Memory B cell (primary cell): ENCODE measurements at regions not wholly inside any gene's neighbourhood (a gene's known extent, or its start where the extent isn't known, plus 50 kb on each side); places are given as distances from the start of the nearest gene placed in this dataset.
"Not testable (repeated sequence)": the region's sequence is repeated elsewhere in the genome, so short reads cannot be mapped to it uniquely, and the experiment has no call there.

ENCODE experiments used
- ATAC-seq: fragments of 150-1000 bp; cut with Tn5 transposase; 2 replicates; pipeline ENCODE4 v1.10.0; 2021; ENCODE audit warnings: low read depth, mild to moderate bottlenecking, moderate library complexity
- DNase-seq, 2 donors: peaks; one replicate each; pipeline ENCODE4 v3.0.0; 2022; ENCODE audit warnings: low spot score in 2 of 2
- H3K27ac Mint-ChIP-seq: one replicate; pipeline ENCODE4 v1.8.0; 2022; ENCODE audit warnings: mild to moderate bottlenecking, moderate library complexity, mixed read lengths
- H3K27me3 Mint-ChIP-seq: one replicate; pipeline ENCODE4 v1.8.0; 2022; ENCODE audit warnings: mixed read lengths
- H3K36me3 Mint-ChIP-seq: one replicate; pipeline ENCODE4 v1.8.0; 2022; ENCODE audit warnings: mild to moderate bottlenecking, mixed read lengths
- H3K4me1 Mint-ChIP-seq: one replicate; pipeline ENCODE4 v1.8.0; 2022; ENCODE audit warnings: mixed read lengths
- H3K4me3 Mint-ChIP-seq: one replicate; pipeline ENCODE4 v1.8.0; 2022; ENCODE audit warnings: mild to moderate bottlenecking, moderate library complexity, mixed read lengths
- H3K9me3 Mint-ChIP-seq: one replicate; pipeline ENCODE4 v1.8.0; 2022; ENCODE audit warnings: mixed read lengths

DNA sequence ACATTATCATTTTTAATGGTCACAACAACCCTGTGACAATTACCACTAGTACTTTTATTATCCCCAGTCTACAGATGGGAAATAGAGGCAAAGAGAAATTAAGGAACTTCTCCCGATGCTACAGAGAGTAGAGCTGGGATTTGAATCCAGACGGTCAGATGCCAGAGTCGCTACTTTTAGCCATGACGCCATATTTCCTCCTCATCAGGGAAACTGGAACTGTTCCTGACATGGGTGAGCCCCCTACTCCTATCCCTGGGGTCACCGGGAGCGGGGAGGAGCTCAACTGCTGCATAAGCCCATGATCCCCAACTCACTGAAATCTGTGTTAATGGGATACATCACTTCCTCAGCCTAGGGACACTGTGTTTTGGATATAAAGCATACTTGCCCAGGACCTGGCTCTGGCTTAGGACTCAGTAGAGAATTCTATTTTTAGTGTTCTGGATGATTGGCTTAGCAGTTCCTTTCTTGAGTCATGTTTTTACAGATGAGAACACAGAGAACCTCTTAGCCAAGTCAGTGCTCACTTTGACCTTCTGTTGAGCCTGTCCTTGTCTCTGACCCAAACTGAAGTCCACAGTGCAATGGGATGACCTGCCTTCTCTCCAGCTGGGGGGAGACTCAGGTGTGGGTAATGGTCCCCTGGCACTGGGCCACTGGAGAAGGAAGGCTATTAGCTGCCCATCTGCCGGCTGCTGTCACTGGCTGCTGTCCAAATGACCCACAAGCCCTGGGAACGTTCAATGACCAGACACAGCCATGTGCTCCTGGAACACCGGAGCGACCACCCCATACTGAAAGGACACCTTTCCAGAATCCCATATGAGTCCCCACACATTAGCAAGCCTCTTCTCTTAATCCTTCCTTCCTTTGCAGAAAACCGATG is 90.8 kb upstream of the SHISA3 start:
- Mint-ChIP-seq H3K27ac (no peak overlapping the region), H3K4me1 (no peaks in the 10 kb centered on the region), H3K36me3 (no peaks in the 10 kb centered on the region), H3K9me3 (peaks cover 1% of the 10 kb centered on the region), H3K27me3 (peaks cover 10% of the 10 kb centered on the region), H3K4me3 (no peak overlapping the region)
- ATAC-seq (no peak), DNase-seq (no peak)

DNA sequence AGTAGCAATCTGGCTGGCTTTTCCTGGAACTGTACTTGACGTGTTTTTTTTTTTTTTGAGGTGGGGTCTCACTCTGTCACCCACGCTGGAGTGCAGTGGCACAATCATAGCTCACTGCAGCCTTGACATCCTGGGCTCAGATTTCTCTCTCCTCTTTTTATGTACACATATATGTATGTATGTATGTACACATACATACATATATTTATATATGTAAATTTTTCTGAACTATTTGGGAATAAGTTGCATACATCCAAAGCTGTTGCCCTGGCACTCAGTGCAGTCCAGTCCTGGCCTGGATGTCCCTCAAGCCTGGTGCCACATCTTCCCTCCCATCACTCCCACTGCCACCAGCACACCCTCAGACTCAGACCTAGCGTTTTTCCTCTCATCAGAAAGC is 89.0 kb upstream of the SHISA3 start:
- no peak for ATAC-seq
- DNase-seq: no peak
- Mint-ChIP-seq H3K27ac (no peak overlapping the region), H3K4me3 (no peak overlapping the region), H3K4me1 (no peaks in the 10 kb centered on the region), H3K9me3 (peaks cover 1% of the 10 kb centered on the region), H3K36me3 (no peaks in the 10 kb centered on the region), H3K27me3 (peaks cover 9% of the 10 kb centered on the region)

DNA sequence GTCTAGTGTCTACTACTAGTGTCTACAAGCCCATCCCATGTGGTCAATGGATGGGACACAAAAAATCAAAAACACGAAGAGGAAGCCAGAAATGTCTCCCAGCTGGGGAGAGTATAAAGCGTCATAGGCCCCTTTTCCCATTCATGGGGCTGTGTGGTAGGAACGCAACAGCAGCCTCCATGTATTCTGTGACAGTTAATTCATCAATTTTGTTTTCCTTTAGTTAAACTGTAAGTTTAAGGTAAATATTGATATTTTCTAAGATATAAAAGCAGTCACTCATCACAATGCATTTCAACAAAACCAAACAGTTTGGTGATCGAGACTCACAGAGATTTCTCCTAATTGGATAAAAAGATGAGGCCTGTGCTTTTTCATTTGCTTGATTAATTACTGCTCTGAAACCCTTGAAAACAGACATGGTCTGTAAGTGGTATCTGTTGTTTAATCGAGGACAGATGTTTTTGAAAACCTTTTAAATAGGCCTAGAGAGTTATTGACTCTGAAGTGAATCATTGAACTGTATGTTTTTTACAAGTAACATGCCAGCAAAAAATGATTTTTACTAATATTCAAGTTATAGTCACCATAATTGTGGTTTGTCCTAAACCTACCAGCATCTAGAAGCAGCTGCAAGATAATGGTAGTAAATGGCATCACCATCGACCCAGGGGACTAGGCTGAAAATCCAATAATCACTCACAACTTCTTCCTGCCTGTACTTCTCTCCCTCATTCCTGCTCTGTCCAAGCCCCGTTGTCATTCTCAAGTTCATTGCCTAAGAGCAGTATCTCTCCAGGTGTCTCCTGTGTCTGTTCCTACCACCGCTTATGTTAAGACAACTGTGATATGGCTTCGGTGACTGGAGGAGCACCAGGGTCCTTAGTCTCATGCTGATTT is 87.7 kb upstream of the SHISA3 start:
- H3K4me1 Mint-ChIP-seq: no peaks in the 10 kb centered on the region
- no peak overlapping the region for H3K27ac Mint-ChIP-seq
- no peak for ATAC-seq

DNA sequence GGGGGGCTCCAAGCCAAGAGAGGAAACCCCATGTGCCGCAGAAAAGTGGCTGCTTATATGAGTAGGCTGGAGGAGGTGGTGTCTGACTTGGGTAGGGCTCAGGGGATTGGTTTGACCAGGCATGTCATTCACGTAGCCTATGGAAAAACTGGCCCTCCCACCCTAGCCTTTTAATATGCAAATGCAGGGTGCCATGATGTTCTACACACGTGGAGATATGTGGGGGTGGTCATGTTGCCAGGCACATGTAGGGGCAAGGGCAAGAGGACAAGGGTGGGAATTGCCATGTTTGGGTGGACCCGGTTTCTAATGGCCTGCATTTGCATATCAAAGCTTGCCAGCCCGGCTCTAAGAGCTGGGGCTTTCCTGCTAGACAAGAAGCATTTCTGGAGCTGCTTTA is 86.9 kb upstream of the SHISA3 start:
- peaks cover 11% of the 10 kb centered on the region for H3K27me3 Mint-ChIP-seq
- H3K36me3 Mint-ChIP-seq: peaks cover 1% of the 10 kb centered on the region
- DNase-seq (no peak), ATAC-seq (no peak)
- no peaks in the 10 kb centered on the region for H3K4me1 Mint-ChIP-seq
- H3K27ac Mint-ChIP-seq: no peak overlapping the region
- H3K4me3 Mint-ChIP-seq: no peak overlapping the region
- peaks cover 2% of the 10 kb centered on the region for H3K9me3 Mint-ChIP-seq

More for the DNA sequence above, 87.7 kb upstream of the SHISA3 start:
- peaks cover 12% of the 10 kb centered on the region for H3K27me3 Mint-ChIP-seq
- peaks cover 3% of the 10 kb centered on the region for H3K9me3 Mint-ChIP-seq
- DNase-seq: no peak
- no peak overlapping the region for H3K4me3 Mint-ChIP-seq
- H3K36me3 Mint-ChIP-seq: peaks cover 1% of the 10 kb centered on the region

DNA sequence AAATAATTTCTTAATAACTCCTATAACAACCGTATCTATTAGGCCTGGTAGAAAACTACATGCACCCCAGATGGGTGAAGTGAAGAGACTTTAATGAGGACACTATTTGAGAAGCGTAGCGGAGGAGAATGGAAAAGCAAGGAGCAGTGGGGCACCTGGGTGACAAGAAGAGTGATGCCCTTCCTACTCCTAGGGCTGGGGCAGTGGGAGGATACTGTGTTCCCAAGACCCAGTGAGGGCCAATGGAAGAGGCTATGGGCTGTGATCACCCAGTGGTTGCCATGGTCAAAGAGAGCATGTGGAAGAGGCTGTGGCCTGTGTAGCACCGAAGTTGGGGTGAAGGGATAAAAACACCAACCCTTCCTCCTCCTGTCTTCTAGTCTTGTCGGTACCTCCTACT is 86.5 kb upstream of the SHISA3 start:
- peaks cover 2% of the 10 kb centered on the region for H3K9me3 Mint-ChIP-seq
- ATAC-seq (no peak), DNase-seq (no peak)
- H3K27ac Mint-ChIP-seq: no peak overlapping the region
- peaks cover 1% of the 10 kb centered on the region for H3K36me3 Mint-ChIP-seq
- peaks cover 2% of the 10 kb centered on the region for H3K4me1 Mint-ChIP-seq
- peaks cover 12% of the 10 kb centered on the region for H3K27me3 Mint-ChIP-seq
- H3K4me3 Mint-ChIP-seq: no peak overlapping the region

DNA sequence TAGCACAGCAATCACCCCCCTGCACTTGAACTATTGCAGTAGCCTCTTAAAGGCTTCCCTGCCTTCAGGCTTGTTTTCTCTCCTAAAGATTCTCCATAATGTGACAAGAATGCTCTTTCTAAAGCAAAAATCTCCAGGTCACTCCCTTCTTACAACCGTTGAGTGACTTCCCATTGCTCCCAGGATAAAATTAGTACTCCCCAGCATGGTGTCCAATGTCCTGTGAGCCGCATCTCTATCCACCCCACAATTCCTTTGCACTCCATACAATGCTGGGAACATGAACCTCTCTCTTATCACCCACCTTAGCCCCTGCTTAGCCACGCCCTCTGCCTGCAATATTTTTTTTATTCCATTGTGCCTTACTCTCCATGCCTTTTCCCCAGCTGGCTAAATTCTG is 85.7 kb upstream of the SHISA3 start:
- Mint-ChIP-seq H3K4me3 (no peak overlapping the region), H3K36me3 (peaks cover 1% of the 10 kb centered on the region), H3K27me3 (peaks cover 12% of the 10 kb centered on the region), H3K27ac (no peak overlapping the region), H3K4me1 (peaks cover 2% of the 10 kb centered on the region), H3K9me3 (peaks cover 2% of the 10 kb centered on the region)
- no peak for ATAC-seq
- DNase-seq: no peak

DNA sequence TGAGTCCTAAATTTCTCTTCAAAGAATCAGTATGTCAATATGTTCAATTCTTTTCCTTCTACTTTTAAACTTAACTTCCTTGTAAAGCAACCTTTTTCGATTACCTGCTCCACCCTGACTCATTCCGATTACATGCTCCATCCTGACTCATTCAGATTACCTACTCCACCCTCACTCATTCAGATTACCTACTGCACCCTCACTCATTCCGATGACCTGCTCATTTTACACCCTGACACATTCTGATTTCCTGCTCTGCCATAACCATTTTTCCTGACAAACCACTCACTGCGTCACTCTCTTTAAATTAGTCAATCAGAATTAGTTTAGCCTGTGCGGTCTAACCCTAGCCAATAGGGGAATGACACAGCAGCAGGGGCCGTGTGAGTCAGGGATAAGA is 83.9 kb upstream of the SHISA3 start:
- not testable (repeated sequence) for DNase-seq, H3K4me1 Mint-ChIP-seq, H3K4me3 Mint-ChIP-seq, ATAC-seq, H3K27ac Mint-ChIP-seq, H3K36me3 Mint-ChIP-seq, H3K9me3 Mint-ChIP-seq
- H3K27me3 Mint-ChIP-seq: peaks cover 12% of the 10 kb centered on the region

DNA sequence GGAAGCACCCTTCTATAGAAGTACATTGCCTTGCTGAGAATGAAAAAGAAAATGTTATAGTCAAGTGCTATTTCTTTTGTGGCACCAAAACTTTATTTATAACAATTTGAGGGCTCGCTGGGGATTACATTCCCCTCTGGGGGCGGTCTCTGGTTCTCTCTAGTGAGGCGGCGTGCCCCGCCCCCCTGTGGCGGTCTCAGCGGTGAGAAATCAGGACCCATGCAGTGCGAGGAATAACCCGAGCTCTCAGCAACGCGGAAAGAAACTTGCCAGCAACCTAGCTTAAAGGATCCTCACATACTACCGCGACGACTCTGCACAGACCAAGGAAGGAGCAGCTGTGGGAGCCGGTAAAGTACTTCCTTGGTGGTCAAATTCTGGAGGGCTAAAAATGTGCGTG is 83.4 kb upstream of the SHISA3 start:
- Mint-ChIP-seq H3K4me1 (peaks cover 2% of the 10 kb centered on the region), H3K9me3 (peaks cover 2% of the 10 kb centered on the region), H3K4me3 (no peak overlapping the region), H3K27ac (no peak overlapping the region), H3K27me3 (peaks cover 16% of the 10 kb centered on the region), H3K36me3 (peaks cover 1% of the 10 kb centered on the region)
- no peak for DNase-seq
- ATAC-seq: no peak

DNA sequence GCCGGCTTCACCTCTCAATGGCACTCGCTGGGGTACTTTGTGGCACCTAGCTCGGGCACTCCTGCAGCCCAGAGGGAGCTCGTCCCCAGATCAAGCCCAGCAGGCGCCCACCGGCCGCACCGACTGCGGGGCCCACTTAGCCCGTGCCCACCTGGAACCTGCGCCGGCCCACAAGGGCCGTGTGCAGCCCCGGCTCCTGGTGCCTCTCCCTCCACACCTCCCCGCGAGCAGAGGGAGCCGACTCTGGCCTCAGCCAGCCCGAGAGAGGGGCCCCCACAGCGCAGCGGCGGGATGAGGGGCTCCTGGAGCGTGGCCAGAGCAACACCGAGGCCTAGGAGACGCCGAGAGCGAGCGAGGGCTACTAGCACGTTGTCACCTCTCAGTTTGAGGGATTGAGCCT is 82.1 kb upstream of the SHISA3 start:
- H3K27ac Mint-ChIP-seq: no peak overlapping the region
- H3K4me3 Mint-ChIP-seq: no peak overlapping the region
- no peak for DNase-seq
- peaks cover 1% of the 10 kb centered on the region for H3K36me3 Mint-ChIP-seq
- H3K27me3 Mint-ChIP-seq: peaks cover 14% of the 10 kb centered on the region
- H3K9me3 Mint-ChIP-seq: peaks cover 3% of the 10 kb centered on the region
- no peak for ATAC-seq
- peaks cover 2% of the 10 kb centered on the region for H3K4me1 Mint-ChIP-seq

DNA sequence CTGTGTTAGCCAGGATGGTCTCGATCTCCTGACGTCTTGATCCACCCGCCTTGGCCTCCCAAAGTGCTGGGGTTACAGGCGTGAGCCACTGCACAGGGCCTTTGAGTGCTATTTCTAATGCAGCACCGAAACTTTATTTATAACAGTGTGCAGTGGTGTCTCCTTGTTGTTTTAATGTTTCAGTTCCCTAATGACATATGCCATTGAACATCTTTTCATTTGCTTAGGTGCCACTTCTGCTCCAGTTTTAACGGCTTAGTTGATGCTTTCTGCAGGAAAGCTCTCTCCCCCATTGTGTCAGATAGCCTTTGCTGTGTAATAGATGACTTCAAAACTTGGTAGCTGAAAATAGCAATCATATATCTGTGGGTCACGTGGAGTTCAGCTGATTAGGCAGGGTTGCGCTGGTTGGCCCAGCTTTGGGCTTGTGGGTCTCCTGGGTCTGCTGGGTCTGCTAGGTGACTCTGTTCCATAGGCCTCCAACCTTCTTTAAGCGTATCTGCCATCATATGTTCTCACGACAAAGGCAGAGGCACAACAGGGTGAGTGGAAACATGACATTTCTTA is 76.4 kb upstream of the SHISA3 start:
- peaks cover 9% of the 10 kb centered on the region for H3K27me3 Mint-ChIP-seq
- ATAC-seq (no peak), DNase-seq (no peak)
- H3K4me1 Mint-ChIP-seq: no peaks in the 10 kb centered on the region
- H3K27ac Mint-ChIP-seq: no peak overlapping the region
- H3K36me3 Mint-ChIP-seq: peaks cover 2% of the 10 kb centered on the region
- H3K4me3 Mint-ChIP-seq: no peak overlapping the region
- H3K9me3 Mint-ChIP-seq: peaks cover 3% of the 10 kb centered on the region

DNA sequence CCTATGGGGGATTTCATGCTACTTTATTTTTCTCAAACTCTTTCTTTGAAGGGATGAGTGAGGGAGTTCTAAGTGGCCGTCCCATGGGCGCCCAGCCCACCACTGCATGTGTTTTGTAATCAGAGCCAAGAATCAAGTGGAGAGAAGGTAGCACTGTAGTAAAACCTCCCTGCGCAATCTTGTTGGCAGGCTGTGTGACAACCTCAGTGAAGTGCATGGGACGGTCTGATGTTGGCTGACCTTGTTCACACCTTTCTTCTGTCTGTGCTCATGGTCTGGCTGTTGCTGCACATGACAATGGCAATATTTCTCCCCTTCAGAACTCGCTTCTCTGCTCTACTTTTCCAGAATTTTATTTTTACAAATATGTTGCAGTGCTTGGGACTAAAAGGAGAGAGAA is 71.2 kb upstream of the SHISA3 start:
- Mint-ChIP-seq H3K27me3 (peaks cover 9% of the 10 kb centered on the region), H3K27ac (no peak overlapping the region), H3K36me3 (peaks cover 3% of the 10 kb centered on the region), H3K4me1 (no peaks in the 10 kb centered on the region), H3K4me3 (no peak overlapping the region), H3K9me3 (peaks cover 2% of the 10 kb centered on the region)
- no peak for DNase-seq
- no peak for ATAC-seq

DNA sequence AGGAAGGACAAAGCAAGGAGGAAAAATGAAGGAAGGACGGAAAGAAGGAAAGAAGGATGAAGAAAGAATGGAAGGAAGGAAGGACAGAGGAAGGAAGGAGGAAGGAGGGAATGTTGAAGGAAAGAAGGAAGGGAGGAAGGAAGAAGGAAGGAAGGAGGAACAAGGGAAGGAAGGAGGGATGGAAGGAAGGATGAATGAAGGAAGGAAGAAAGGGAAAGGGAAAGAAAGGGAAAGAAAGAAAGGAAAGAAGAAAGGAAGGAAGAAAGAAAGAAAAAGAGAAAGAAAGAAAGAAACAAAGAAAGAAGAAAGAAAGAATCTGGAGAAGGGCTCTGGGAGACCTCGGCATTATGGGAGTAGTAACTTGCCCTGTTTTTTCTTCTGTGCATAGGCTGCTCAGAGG is 70.8 kb upstream of the SHISA3 start:
- H3K27me3 Mint-ChIP-seq: peaks cover 6% of the 10 kb centered on the region

DNA sequence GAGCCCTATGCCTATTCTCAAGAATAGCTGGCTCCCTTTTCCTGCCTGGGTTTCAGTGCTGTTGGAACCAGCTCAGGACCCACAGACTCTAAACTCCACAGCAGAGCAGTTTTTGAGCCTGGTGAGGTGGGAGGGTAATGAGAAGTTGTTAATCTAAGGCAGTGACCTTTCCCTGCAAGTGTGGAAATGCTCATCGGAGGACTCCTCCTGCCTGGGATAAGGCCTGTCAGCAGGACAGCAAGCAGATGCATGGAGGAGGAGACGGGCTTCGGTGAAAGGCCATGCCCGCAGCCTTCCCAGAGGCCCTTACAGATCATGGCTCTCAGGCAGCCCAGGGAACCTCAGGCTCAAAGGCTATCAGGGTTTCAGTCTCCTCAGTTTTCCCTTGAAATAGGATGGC is 70.0 kb upstream of the SHISA3 start:
- H3K27ac Mint-ChIP-seq: no peak overlapping the region
- H3K4me3 Mint-ChIP-seq: no peak overlapping the region
- peaks cover 2% of the 10 kb centered on the region for H3K9me3 Mint-ChIP-seq
- no peaks in the 10 kb centered on the region for H3K4me1 Mint-ChIP-seq
- peaks cover 2% of the 10 kb centered on the region for H3K36me3 Mint-ChIP-seq
- DNase-seq: no peak
- ATAC-seq: no peak
- peaks cover 6% of the 10 kb centered on the region for H3K27me3 Mint-ChIP-seq

More for the DNA sequence above, 70.8 kb upstream of the SHISA3 start:
- no peaks in the 10 kb centered on the region for H3K4me1 Mint-ChIP-seq
- DNase-seq: no peak
- no peak overlapping the region for H3K27ac Mint-ChIP-seq
- peaks cover 2% of the 10 kb centered on the region for H3K9me3 Mint-ChIP-seq
- H3K36me3 Mint-ChIP-seq: peaks cover 2% of the 10 kb centered on the region
- no peak for ATAC-seq
- no peak overlapping the region for H3K4me3 Mint-ChIP-seq

DNA sequence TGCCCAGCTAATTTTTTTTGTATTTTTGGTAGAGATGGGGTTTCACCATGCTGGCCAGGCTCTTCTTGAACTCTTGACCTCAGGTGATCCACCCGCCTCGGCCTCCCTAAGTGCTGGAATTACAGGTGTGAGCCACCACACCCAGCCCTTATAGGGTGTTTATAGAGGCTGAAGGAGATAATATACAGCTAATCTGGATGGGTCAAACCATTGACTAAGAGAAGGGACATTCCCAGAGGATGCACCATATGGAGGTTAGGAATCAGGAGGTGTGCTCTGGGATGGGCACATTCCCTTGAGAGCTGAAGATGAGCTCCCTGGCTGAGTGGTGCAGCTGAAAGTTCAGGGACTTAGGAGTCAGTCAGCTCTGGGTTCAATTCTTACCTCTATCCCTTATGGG is 68.3 kb upstream of the SHISA3 start:
- Mint-ChIP-seq H3K4me1 (no peaks in the 10 kb centered on the region), H3K27me3 (peaks cover 6% of the 10 kb centered on the region), H3K36me3 (peaks cover 2% of the 10 kb centered on the region), H3K27ac (no peak overlapping the region), H3K9me3 (peaks cover 2% of the 10 kb centered on the region), H3K4me3 (no peak overlapping the region)
- ATAC-seq: no peak
- DNase-seq: no peak
